ENCODE measurements at regions not wholly inside any gene's neighbourhood (a gene's known extent, or its start where the extent isn't known, plus 50 kb on each side); places are given as distances from the start of the nearest gene placed in this dataset.

- Histone ChIP-seq H3K9me2 (ENCODE audit: insufficient read depth) (no peaks in the 10 kb centered on the region), H3K4me2 (ENCODE audit: low read length) (peak overlapping the region; percentile 43), H3K27me3 (ENCODE audit: insufficient read depth, low read length) (no peaks in the 10 kb centered on the region), H3K9ac (ENCODE audit: low read length) (no peak overlapping the region), H3K27ac (ENCODE audit: low read depth, low read length) (no peak overlapping the region), H4K20me1 (ENCODE audit: insufficient read depth) (no peaks in the 10 kb centered on the region), H3K9me3 (ENCODE audit: control insufficient read depth in 1 of 2, insufficient read depth in 1 of 2, low read depth in 1 of 2, low read length in 2 of 2) (no peaks in the 10 kb centered on the region), H2AFZ (ENCODE audit: low read depth, low read length, poor library complexity, severe bottlenecking) (no peak overlapping the region), H3K4me1 (ENCODE audit: control insufficient read depth in 1 of 2, insufficient read depth in 2 of 2, low read length in 2 of 2) (peaks cover 0 to 11% of the 10 kb centered on the region in 2 experiments; a peak in 1 of 4 replicates), H3K79me2 (ENCODE audit: insufficient read depth, low read length) (no peaks in the 10 kb centered on the region), H3K36me3 (ENCODE audit: control insufficient read depth in 1 of 2, insufficient read depth in 2 of 2, low read length in 2 of 2) (no peaks in the 10 kb centered on the region), H3K4me3 (replicated peaks in 1 of 2; ENCODE audit: low read depth in 1 of 2, low read length in 2 of 2) (no peak overlapping the region)
- DNase-seq (ENCODE audit: low read depth, low spot score) (peak; percentile 1), ATAC-seq (peak; percentile 72)
- TF ChIP-seq YY1 (IDR thresholded peaks at IDR 0.05; ENCODE audit: extremely low read depth, insufficient replicate concordance, low read depth, low read length) (no peak), FOSL1 (IDR thresholded peaks at IDR 0.05; ENCODE audit: low read depth) (0 out of 2 replicates have a peak, but pooled peaks have one; percentile 6), CTCF (IDR thresholded peaks at IDR 0.05 in 2 of 3, conservative IDR thresholded peaks at IDR 0.05 in 1 of 3; ENCODE audit: borderline replicate concordance in 1 of 3, insufficient read depth in 1 of 3, low read depth in 2 of 3, low read length in 2 of 3) (peak in 1 of 3 experiments; percentile 22; a peak in 1 of 6 replicates), ZNF274 (IDR thresholded peaks at IDR 0.05; ENCODE audit: low read depth, low read length) (no peak), ATF3 (IDR thresholded peaks at IDR 0.05) (no peak)
- ChIA-PET RAD21 (ENCODE audit: low non-redundant PET in 1 of 2, low total read pairs in 2 of 2, uncharacterized antibody in 2 of 2, unreplicated experiment in 2 of 2) (no interaction called here), CTCF (no interaction called here), POLR2A (no interaction called here)
- intact Hi-C loops (cut with micrococcal nuclease): no loop called here
- BruUV-seq (replicated peaks): no TSS peak
These were observed 56.0 kb upstream of the RELL1 start for GRCh38 chr4:37742149-37742548.

- no peaks in the 10 kb centered on the region for H3K9me2 ChIP-seq (ENCODE audit: insufficient read depth)
- intact Hi-C loops (cut with micrococcal nuclease): no loop called here
- no peak overlapping the region for H3K4me3 ChIP-seq (replicated peaks in 1 of 2; ENCODE audit: low read depth in 1 of 2, low read length in 2 of 2)
- H3K27ac ChIP-seq (ENCODE audit: low read depth, low read length): no peak overlapping the region
- H3K79me2 ChIP-seq (ENCODE audit: insufficient read depth, low read length): no peaks in the 10 kb centered on the region
- no peaks in the 10 kb centered on the region for H3K27me3 ChIP-seq (ENCODE audit: insufficient read depth, low read length)
- 0 out of 2 replicates have a peak overlapping the region, but pooled peaks have one; percentile 43 for H3K4me2 ChIP-seq (ENCODE audit: low read length)
- DNase-seq (ENCODE audit: low read depth, low spot score) (no peak), ATAC-seq (no peak)
- no peaks in the 10 kb centered on the region for H3K9me3 ChIP-seq (ENCODE audit: control insufficient read depth in 1 of 2, insufficient read depth in 1 of 2, low read depth in 1 of 2, low read length in 2 of 2)
- H2AFZ ChIP-seq (ENCODE audit: low read depth, low read length, poor library complexity, severe bottlenecking): no peak overlapping the region
- H4K20me1 ChIP-seq (ENCODE audit: insufficient read depth): no peaks in the 10 kb centered on the region
- BruUV-seq (replicated peaks): no TSS peak
- ChIA-PET CTCF (no interaction called here), RAD21 (ENCODE audit: low non-redundant PET in 1 of 2, low total read pairs in 2 of 2, uncharacterized antibody in 2 of 2, unreplicated experiment in 2 of 2) (no interaction called here), POLR2A (no interaction called here)
- TF ChIP-seq SRF (IDR thresholded peaks at IDR 0.05; ENCODE audit: low read depth) (no peak), ZNF274 (IDR thresholded peaks at IDR 0.05; ENCODE audit: low read depth, low read length) (no peak), YY1 (IDR thresholded peaks at IDR 0.05; ENCODE audit: extremely low read depth, insufficient replicate concordance, low read depth, low read length) (no peak), ATF3 (IDR thresholded peaks at IDR 0.05) (no peak), REST (IDR thresholded peaks at IDR 0.05; ENCODE audit: low read depth) (no peak), TCF7L2 (IDR thresholded peaks at IDR 0.05; ENCODE audit: borderline replicate concordance, extremely low read depth, insufficient read depth, insufficient read length) (no peak), SIN3A (IDR thresholded peaks at IDR 0.05; ENCODE audit: low read depth) (no peak)
- no peaks in the 10 kb centered on the region for H3K36me3 ChIP-seq (ENCODE audit: control insufficient read depth in 1 of 2, insufficient read depth in 2 of 2, low read length in 2 of 2)
- H3K9ac ChIP-seq (ENCODE audit: low read length): no peak overlapping the region
- H3K4me1 ChIP-seq (ENCODE audit: control insufficient read depth in 1 of 2, insufficient read depth in 2 of 2, low read length in 2 of 2): peaks cover 0 to 12% of the 10 kb centered on the region in 2 experiments; a peak in 1 of 4 replicates
These were observed 55.4 kb upstream of the RELL1 start for GRCh38 chr4:37741564-37741963.
